ENCODE measurements at regions not wholly inside any gene's neighbourhood (a gene's known extent, or its start where the extent isn't known, plus 50 kb on each side); places are given as distances from the start of the nearest gene placed in this dataset.

GRCh38 chr18:45133276-45133675, 452.6 kb downstream of the SETBP1 start:
- CTCF ChIA-PET, result no interaction called here

GRCh38 chr18:45136381-45137086, 455.8 kb downstream of the SETBP1 start:
- BruUV-seq (replicated peaks), result no TSS peak
- ChIA-PET POLR2A (no interaction called here), CTCF (interaction anchor here (0.6 kb wide), 1 partner anchor 247 kb away, joined by 3 read pairs; no protein-coding TSS in a partner anchor)
- in situ Hi-C loops (cut with HindIII; ENCODE audit: low pct_unique_long_range_greater_than_20kb, low sequenced_read_pairs) (no loop called here), intact Hi-C loops (cut with micrococcal nuclease; ENCODE audit: unreplicated experiment) (no loop called here)
- Histone ChIP-seq H3K36me3 (ENCODE audit: control insufficient read depth, insufficient read depth, low read length) (no peaks in the 10 kb centered on the region), H3K27me3 (ENCODE audit: control insufficient read depth, insufficient read depth, low read length) (no peaks in the 10 kb centered on the region), H3K4me3 (ENCODE audit: low read depth in 2 of 2, low read length in 2 of 2) (no peak overlapping the region), H3K4me1 (ENCODE audit: control insufficient read depth, insufficient read depth, low read length) (no peaks in the 10 kb centered on the region), H3K27ac (ENCODE audit: low read length) (no peak overlapping the region), H3K9me3 (ENCODE audit: control insufficient read depth, insufficient read depth, low read depth, low read length) (no peaks in the 10 kb centered on the region)
- ATAC-seq, result no peak
- TF ChIP-seq POLR2AphosphoS5 (IDR thresholded peaks at IDR 0.05; ENCODE audit: low read depth, low read length) (no peak), REST (IDR thresholded peaks at IDR 0.05; ENCODE audit: insufficient read depth in 1 of 2, low read depth in 2 of 2, low read length in 1 of 2) (no peak), TCF7L2 (IDR thresholded peaks at IDR 0.05; ENCODE audit: low read depth, low read length) (no peak), SIN3A (IDR thresholded peaks at IDR 0.05; ENCODE audit: borderline replicate concordance, insufficient read depth, low read depth, low read length) (no peak), CTCF (IDR thresholded peaks at IDR 0.05) (no peak)
- DNase-seq (ENCODE audit: low read depth, low spot score), result no peak

More at GRCh38 chr18:45133276-45133675, 452.6 kb downstream of the SETBP1 start:
- no peak overlapping the region for H3K4me3 ChIP-seq (ENCODE audit: low read depth in 2 of 2, low read length in 2 of 2)
- in situ Hi-C loops (cut with HindIII; ENCODE audit: low pct_unique_long_range_greater_than_20kb, low sequenced_read_pairs), result no loop called here
- H3K27me3 ChIP-seq (ENCODE audit: control insufficient read depth, insufficient read depth, low read length), result no peaks in the 10 kb centered on the region
- H3K27ac ChIP-seq (ENCODE audit: low read length), result no peak overlapping the region
- no TSS peak for BruUV-seq (replicated peaks)
- TF ChIP-seq REST (IDR thresholded peaks at IDR 0.05; ENCODE audit: insufficient read depth in 1 of 2, low read depth in 2 of 2, low read length in 1 of 2) (no peak), SIN3A (IDR thresholded peaks at IDR 0.05; ENCODE audit: borderline replicate concordance, insufficient read depth, low read depth, low read length) (no peak), TCF7L2 (IDR thresholded peaks at IDR 0.05; ENCODE audit: low read depth, low read length) (no peak)
- no peaks in the 10 kb centered on the region for H3K9me3 ChIP-seq (ENCODE audit: control insufficient read depth, insufficient read depth, low read depth, low read length)
- H3K4me1 ChIP-seq (ENCODE audit: control insufficient read depth, insufficient read depth, low read length), result no peaks in the 10 kb centered on the region
- DNase-seq (ENCODE audit: low read depth, low spot score), result no peak
- no peaks in the 10 kb centered on the region for H3K36me3 ChIP-seq (ENCODE audit: control insufficient read depth, insufficient read depth, low read length)
- intact Hi-C loops (cut with micrococcal nuclease; ENCODE audit: unreplicated experiment), result no loop called here
- POLR2A ChIA-PET, result no interaction called here
- ATAC-seq, result no peak

Measured in Panc1 (cell line).